Activated CD4-positive, CD25-positive, alpha-beta regulatory T cell (primary cell): ENCODE measurements at regions not wholly inside any gene's neighbourhood (a gene's known extent, or its start where the extent isn't known, plus 50 kb on each side); places are given as distances from the start of the nearest gene placed in this dataset.
"Not testable (repeated sequence)": the region's sequence is repeated elsewhere in the genome, so short reads cannot be mapped to it uniquely, and the experiment has no call there.

Source experiments
- DNase-seq, 4 experiments: peaks; one replicate each; lab custom pipeline; 2025; lab: John Stamatoyannopoulos, UW

DNA sequence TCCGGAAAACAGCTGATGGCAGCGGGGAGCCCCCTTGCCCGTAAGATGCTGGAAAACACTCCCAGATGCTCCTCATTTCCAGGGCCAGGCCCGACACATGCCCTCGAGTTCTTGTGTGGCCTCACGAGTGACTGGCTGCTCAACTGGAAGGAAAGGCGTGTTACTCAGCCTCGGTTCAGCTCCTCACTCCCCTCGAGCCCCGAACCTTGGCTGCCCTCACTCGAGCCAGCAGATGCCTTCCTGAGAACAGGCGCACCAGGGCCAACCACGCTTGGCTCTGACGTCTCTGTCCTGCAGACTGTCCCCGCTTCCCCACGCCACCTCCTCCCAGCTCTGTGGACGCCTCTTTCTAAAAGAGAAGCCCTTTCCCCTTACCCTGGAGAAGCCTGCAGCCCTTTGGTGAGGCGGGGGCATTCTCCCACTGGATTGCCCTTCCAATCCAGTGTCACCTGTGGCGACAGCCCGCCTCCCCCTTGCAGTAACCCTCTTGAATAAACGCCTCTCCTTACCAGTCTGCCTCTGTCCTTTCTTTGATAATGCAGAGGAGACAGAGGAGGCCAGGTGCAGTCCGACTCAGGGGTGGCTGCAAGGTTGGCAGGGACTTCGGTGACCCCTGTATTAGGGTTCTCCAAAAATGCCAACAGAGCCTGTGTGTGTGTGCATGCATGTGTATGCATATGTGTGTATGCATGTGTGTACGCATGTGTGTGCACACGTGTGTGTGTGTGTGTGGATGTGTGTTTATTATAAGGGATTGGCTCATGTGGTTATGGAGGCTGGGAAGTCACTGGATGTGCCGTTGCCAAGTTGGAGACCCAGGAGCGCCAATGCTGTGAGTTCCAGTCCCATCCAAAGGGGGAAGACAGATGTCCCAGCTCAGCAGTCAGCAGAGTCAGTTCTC, 166.3 kb downstream of the KIF26A start:
- no peak for DNase-seq

GRCh38 chr14:104305511-104306449, 167.4 kb downstream of the KIF26A start:
- no peak for DNase-seq

- DNase-seq, result no peak
These were observed 168.2 kb downstream of the KIF26A start for GRCh38 chr14:104306450-104307040.

- DNase-seq, result no peak
These were observed 168.8 kb downstream of the KIF26A start for GRCh38 chr14:104307246-104307626.

DNA sequence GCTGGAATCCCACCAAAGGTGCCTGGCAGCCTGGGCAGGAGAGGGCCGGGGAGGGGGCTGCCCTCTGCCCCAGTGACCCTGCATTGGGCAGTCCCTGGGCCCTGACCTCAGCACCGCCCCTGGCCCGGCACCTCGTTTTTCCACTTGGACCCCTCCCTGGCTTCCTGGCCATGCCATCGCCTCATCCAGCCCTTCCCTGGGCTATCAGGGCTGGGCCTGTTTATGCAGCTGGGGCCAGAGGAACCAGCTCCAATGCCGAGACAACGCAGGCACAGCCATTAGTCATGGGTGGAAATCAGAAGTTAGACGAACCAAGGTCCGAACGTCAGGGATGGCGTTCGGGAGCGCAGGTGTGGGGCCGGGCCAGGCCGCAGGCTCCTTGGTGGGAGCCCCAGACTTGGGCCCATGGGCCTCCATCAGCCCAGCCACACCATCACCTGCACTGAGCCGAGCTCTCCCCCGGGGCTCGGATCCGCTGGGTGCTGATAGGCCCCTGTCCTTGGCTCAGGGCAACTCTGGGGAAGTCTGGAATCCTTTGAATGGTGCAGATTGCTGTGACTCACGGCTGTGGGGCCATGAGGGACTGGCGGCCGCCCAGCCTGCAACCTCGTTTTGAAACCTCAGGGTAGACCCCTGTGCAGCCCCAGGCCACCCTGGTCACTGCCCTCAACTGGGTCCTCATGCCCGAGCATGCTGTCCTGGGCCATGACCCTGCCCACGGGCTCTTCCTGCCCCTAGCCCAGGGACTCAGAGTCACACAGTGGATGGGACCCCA, 169.4 kb downstream of the KIF26A start:
- no peak for DNase-seq

DNA sequence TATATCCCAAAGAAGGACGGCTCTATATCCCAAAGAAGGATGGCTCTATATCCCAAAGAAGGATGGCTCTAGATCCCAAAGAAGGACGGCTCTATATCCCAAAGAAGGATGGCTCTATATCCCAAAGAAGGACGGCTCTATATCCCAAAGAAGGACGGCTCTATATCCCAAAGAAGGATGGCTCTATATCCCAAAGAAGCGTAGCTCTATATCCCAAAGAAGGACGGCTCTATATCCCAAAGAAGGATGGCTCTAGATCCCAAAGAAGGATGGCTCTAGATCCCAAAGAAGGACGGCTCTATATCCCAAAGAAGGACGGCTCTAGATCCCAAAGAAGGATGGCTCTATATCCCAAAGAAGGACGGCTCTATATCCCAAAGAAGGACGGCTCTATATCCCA, 170.1 kb downstream of the KIF26A start:
- DNase-seq, result not testable (repeated sequence)

- DNase-seq, result no peak
These were observed 171.4 kb downstream of the KIF26A start for GRCh38 chr14:104309657-104310369.

DNA sequence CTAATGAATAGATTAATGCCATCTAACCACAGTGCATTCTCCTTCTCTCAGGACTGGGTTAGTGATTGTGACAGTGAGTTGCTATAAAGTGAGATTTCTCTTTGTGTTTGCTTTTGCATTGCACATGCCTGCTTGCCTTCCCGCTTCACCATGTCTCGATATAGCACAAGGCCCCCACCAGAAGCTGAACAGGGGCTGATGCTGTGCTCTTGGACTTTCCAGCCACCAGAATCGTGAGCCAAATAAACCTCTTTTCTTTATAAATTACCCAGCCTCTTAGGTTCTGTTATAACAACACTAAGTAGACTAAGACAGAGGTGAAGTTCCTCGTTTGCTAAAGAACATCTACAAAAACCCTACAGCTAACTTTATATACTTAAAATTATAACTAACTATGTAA, 173.0 kb downstream of the KIF26A start:
- DNase-seq, result no peak

GRCh38 chr14:104313674-104314073, 175.3 kb downstream of the KIF26A start:
- DNase-seq, result no peak

- DNase-seq, result no peak
These were observed 176.0 kb downstream of the KIF26A start for GRCh38 chr14:104314251-104314941.

GRCh38 chr14:104315169-104315568, 176.8 kb downstream of the KIF26A start:
- DNase-seq, result no peak

GRCh38 chr14:104315625-104316024, 177.2 kb downstream of the KIF26A start:
- no peak for DNase-seq

- no peak for DNase-seq
These were observed 177.8 kb downstream of the KIF26A start for GRCh38 chr14:104316121-104316722.

DNA sequence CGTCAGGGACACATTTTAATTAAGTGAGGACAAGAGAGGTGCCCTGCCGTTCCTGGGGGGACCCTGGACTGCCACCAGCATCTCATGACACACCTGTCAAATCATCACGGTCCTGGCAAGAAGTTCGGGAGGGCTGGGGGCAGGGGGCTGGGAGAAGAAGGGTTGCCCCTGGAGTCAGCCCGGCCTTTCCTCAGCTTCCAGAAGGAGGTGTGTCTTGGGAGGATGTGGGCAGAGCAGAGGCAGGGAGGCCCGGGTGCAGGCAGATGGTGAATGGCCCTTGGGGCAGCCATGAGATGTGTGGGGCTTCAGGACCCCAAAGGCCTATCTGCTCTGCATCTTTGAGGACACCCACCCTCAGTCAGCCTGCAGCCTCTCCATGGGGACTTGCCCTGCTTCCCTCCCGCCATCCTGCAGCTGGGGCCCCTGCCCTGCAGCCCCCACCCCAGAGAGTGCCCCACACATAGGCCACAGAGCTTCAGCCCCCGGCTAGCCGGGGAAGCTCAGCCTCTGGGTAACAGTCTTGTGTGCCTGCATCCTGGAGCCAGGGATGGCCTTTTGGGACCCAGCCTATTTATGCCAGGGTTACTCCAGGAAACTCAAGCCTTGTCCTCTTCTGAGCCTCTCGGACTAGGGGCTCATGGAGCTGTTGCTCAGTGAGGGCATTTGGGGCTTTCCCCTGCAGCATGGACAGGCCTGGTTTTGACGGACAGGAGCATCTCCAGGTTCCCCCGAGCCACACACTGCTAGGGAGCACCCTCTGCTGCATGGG, 178.5 kb downstream of the KIF26A start:
- DNase-seq, result no peak

DNA sequence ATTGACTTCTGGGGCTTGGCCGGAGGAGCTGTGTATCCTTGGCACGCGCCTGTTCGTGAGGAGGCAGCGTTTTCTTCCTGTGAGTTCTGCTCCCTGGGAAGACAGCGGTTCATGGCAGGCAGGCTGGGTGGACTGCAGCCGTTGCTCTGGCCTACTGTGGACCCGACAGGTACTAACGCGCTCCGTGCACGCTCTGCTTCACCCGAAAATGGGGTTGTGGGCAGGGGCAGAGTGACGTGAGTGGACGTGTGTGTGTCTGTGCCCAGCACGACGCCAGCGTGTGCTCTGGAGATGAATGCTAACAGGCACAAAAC, 179.1 kb downstream of the KIF26A start:
- no peak for DNase-seq

DNA sequence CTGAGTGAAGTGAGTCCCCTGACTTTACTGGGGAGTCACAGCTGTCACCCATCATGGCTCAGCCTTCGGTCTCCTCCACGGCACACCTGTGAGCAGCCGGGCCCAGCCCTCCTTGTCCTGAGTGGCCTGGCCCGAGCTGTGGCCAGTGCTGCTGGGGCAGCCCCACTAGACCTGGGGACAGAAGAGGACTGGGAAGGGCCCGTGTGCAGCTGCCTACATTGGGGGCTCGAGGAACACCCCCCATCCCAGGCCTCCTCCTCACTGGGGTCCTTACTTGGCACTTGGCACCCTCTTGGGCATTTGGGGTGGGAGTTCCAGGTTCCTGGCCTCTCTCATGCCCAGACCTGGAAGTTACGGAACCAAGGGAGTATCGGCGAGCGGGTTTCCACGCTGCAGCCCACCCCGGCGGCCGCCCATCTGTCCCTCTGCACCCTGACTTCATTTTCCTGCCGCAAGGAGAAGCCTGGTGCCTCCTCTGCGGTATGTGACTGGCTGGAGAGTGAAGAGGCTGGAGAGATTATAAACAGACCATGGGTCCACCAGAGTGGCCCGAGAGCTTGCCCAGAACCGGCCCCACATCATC, 179.7 kb downstream of the KIF26A start:
- no peak for DNase-seq

- DNase-seq, result no peak
These were observed 180.4 kb downstream of the KIF26A start for GRCh38 chr14:104318558-104319490.
